EH (cell line): ENCODE measurements at regions not wholly inside any gene's neighbourhood (a gene's known extent, or its start where the extent isn't known, plus 50 kb on each side); places are given as distances from the start of the nearest gene placed in this dataset.

ENCODE experiments used
- DNase-seq: peaks from one replicate; pipeline ENCODE4 v3.0.0-alpha.2; 2015; ENCODE audit warnings: low read depth

DNA sequence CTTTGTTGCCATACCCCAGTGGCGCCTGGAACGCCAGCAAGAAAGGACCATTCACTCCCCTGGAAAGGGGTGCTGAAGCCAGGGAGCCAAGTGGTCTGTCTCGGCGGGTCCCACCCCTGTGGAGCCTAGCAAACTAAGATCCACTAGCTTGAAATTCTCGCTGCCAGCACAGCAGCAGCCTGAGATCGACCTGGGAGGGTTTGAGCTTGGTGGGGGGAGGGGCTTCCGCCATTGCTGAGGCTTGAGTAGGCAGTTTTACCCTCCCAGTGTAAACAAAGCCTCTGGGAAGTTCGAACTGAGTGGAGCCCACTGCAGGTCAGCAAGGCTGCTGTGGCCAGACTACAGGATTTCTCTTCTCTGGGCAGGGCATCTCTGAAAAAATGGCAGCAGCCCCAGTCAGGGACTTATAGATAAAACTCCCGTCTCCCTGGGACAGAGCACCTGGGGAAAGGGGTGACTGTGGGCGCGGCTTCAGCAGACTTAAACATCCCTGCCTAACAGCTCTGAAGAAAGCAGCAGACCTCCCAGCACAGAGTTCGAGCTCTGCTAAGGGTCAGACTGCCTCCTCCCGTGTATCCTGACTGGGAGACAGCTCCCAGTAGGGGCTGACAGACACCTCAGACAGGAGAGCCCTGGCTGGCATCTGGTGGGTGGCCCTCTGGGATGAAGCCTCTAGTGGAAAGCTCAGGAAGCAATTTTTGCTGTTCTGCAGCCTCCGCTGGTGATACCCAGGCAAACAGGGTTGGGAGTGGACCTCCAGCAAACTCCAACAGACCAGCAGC lies 281.1 kb upstream of the SP4 start:
- no peak for DNase-seq

DNA sequence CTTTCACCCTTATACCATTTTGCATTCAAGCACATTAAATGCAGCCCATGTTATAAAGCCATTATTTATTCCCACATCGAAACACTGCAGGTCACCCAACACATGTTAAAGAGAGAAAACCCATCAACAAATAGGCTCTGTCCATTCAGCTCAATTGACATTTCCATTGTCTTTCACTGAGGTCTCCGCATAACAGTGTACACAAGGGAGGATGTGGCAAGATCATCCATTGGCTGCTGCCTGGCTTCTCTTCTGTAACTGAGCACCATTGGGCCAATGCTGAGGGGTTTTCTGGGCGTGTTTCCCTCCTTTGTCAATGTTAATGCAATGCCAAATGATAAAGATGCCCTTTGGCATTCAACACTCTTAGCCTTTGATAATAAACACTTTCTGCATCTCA lies 278.1 kb upstream of the SP4 start:
- DNase-seq = no peak

DNA sequence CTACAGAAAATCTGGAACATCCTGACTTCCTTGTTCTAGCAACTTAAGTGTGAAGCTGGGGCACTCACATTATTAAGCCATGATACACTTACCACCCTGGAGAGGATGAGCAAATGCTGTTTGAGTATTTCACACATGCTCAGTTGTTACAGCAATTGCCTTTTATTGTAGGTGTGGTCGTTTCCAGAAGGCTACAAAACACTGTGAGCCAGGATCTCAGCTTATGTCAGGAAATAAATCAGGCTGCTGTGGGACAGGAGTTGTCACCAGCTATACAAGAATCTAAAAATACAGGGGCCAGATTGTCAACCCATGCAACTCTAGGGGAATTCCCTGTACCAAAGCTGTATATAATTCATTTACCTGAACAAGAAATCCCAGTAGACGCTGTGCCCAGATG lies 273.3 kb upstream of the SP4 start:
- no peak for DNase-seq

DNA sequence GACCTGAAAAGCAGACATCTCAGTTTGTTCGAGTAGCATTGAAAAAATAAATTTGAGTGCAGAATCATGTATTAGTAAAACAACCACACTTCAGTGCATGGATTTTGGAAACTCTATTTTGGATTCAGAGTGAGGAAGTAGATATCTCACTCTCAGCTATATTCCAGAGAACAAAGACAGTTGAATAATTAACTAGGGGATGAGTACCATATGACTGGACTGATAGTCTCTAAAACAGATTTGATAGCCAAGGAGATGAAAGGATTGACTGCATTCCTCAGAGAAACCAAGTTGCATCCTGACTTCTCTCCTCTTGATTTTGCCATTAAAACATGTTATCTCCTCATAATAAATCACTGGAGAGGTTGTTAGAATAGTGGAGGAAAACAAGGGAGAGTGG lies 268.4 kb upstream of the SP4 start:
- no peak for DNase-seq

- no peak for DNase-seq
Observed at GRCh38 chr7:21160401-21160800, 267.5 kb upstream of the SP4 start.

GRCh38 chr7:21167942-21168341 lies 259.9 kb upstream of the SP4 start:
- DNase-seq = no peak

GRCh38 chr7:21169667-21170580 lies 258.0 kb upstream of the SP4 start:
- no peak for DNase-seq

GRCh38 chr7:21172800-21173199 lies 255.1 kb upstream of the SP4 start:
- no peak for DNase-seq

DNA sequence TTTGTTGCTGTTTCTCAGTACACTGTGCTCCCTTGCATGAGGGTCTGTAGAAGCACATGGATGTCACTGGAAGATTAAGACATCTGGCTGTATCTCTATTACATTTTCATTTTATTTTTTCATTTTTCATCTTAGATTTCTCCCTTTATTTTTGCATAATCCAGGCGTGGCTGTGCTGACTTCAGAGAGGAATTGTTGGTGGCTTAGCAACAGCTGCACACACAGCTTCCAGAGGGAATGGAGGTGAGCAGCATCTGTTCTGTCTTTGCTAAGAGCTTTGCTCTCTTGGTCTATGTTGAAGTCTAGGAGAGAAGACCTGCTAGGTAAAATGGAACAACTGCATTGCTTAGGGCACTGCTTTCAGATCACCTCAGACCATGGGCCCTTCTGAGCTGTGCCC lies 254.4 kb upstream of the SP4 start:
- DNase-seq = no peak

- no peak for DNase-seq
Observed at GRCh38 chr7:21175714-21176113, 252.2 kb upstream of the SP4 start.

DNA sequence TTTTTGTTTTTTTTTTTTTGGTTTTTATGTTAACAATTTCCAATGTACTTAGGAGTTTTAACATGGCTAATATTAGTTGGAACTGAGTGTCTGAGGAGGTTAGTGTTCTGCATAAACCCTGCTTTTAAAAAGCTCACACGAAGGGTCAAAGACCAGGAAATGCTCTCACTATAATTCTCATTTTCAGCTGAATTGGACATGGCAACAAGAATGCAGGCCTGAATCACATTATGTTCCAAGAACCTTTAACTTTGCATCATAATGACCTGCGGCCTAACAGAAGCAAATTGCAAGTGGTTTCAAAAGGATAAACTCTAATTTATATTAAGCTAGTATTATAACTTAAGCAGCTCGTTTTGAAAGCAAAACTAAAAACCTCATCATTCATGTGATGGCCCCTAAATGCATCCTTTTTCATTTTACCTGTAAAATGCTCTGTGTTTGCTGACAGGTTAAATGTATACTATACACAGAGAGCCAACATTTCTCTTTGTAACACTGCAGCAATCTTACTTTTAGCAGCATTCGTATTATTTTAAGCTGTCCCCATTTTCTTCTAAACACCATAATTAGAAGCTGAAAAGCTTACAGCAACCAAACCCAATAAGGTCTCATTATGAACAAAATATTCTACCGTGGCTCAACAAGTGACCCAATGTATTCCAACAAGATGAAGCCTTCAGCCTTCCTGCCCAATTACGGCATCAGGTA lies 242.8 kb upstream of the SP4 start:
- no peak for DNase-seq

- no peak for DNase-seq
Observed at GRCh38 chr7:21185653-21186265, 242.1 kb upstream of the SP4 start.

DNA sequence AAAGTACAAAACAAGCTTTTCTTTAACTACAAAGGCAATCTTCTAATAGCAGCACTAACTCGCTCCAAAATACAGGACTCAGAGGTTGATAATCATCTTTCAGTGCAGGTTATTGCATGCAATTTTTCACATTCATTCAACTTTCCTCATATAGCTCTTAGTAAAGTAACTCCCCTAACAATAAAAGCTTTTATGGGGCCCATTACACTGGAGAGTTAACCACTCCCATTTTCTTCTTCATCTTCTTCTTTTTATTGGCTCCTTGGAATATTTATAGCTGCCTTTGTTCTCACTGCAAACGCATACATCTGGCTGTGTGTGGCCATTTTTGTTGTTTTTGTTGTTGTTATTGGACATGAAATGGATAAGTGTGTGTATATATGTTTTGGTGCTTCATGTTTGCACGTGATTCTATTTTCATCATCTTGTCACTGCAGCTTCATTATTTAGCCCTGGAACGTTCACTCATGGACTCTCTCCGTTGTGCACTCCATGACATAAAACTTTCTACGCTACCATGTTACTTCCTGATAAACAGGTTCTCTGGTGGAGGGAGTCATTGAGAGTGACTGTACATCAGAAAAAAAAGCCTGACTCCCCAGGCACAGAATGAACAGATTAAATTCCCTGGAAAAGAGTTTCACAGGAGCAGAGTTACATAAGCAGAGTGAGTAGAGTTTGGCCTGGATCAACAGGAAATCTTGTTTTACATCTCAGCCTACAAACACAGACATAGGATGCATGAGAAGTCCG lies 236.4 kb upstream of the SP4 start:
- DNase-seq = no peak

DNA sequence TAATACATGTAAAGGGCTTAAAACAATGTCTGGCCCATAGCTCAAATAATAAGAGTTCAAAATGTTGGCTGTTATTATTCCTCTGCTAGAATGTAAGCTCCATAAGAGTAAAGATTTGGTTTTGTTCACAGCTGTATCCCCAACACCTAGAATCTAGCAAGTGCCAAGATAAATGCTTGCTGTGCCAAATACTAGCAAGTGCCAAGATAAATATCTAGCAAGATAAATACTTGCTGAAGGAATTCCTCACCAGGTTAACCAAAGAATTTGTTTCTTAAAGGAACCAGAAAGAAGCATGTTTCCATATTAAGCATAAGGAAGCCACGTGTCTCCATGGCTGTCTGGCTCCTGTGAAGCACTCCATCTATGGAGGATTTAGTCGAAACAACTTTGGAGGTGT lies 235.2 kb upstream of the SP4 start:
- DNase-seq = no peak

DNA sequence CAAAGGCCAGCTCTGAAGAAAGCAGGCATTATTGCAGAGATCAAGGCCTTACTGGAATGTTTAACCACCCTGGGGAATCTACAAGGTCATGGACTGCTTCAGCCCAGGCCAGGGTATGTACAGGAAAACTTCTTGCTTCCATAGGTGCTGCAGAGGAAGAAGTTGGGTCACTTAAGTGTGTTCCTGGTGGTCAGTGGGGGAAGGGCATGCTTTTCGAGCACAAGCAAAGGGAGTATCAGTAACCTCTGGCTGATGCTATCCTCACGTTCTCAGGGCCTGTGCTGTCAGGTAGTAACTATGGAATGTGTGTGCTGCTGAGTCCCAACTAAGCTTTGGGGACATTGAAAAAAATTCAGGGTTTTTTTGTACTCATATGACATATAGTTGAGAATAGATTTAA lies 234.0 kb upstream of the SP4 start:
- DNase-seq = no peak

- no peak for DNase-seq
Observed at GRCh38 chr7:21194936-21195335, 232.9 kb upstream of the SP4 start.

DNA sequence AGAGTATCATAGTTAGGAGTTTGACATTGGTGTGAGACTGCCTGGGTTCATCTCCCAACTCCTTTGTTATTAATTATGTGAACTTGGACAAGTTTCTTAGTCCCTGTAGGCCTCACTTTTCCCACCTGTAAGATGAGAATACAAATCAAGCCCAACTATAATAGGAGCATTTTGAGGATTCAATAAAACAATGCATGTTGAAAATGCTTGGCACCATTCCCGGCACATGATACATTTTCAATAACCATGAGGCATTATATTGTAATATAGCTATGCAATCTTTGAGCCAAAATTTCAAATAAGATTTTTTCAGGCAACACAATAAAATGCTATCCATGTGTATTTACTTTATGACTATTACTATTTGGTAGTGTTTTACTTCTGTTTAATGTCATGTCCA lies 229.0 kb upstream of the SP4 start:
- no peak for DNase-seq

DNA sequence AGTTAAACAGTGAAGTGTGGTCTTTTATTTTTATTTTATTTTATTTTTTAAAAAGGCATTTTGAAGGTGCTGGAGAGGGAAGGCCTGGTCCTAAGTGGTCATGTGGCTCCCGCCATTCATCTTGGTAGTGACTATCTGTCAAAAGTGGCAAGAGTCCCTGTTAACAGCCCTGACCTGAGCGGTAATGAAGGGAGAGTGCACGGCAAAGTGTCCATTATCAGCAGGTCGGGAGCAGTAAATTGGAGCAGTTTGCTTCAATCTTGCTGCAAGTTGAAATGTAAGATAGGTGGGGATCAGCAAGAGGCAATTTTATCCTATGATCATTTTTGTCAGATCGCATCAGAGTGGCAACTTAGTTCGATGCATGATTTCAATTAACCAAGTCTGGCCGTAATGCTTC lies 227.4 kb upstream of the SP4 start:
- DNase-seq = no peak

- no peak for DNase-seq
Observed at GRCh38 chr7:21214657-21215056, 213.2 kb upstream of the SP4 start.

DNA sequence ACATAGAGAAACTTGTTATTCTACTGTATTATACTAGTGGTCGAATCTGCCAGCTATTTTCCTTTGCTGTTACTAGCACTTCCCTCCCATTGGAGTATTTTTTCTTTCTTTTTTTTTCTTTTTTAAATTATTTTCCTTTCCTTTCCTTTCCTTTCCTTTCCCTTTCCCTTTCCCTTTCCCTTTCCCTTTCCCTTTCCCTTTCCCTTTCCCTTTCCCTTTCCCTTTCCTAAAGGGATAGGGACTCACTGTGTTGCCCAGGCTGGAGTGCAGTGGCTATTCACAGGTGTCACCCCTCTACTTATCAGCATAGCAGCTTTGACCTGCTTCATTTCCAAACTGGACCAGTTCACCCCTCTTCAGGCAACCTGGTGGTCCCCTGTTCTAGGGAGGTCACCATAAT lies 212.6 kb upstream of the SP4 start:
- DNase-seq = no peak

DNA sequence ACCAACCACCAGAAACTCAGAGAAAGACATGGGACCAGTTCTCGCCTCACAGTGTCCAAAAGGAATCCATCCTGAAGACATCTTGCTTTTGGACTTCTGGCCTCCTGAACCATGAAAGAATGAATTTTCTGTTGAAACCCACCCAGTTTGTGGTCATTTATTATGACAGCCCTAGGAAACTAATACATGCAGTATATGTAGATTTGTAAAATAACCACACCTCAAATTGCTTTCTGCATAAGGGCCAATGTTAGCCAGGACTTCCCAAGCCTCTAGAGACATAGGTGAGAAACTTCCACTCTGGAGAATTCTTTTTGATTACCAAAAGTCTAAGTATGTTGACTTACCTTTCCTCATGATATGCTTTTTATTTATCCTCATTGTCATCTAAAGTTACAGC lies 210.5 kb upstream of the SP4 start:
- DNase-seq = no peak

- DNase-seq = no peak
Observed at GRCh38 chr7:21218155-21218554, 209.7 kb upstream of the SP4 start.
